ENCODE measurements at regions not wholly inside any gene's neighbourhood (a gene's known extent, or its start where the extent isn't known, plus 50 kb on each side); places are given as distances from the start of the nearest gene placed in this dataset.

DNA sequence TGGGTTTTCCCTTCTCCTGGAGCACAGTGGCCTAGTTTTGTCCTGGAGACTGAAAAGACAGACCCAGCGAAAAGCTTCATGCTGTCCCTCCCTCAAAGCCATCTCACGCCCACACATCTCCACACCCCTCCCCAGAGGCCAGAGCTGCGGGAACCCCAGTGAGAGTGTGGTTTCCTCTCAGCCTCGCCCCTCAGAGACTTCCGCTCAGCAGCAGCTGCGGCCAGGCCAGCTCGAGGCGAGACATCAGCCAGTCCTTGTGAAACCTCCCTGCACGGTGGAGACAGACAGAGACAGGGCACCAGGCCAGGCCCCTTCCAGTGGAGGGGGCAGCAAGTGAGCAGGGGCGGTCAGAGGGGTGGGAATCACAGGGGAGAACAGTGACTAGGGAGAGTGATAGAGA lies 77.0 kb upstream of the TNRC6C start:
- TF ChIP-seq, protein P1, sequence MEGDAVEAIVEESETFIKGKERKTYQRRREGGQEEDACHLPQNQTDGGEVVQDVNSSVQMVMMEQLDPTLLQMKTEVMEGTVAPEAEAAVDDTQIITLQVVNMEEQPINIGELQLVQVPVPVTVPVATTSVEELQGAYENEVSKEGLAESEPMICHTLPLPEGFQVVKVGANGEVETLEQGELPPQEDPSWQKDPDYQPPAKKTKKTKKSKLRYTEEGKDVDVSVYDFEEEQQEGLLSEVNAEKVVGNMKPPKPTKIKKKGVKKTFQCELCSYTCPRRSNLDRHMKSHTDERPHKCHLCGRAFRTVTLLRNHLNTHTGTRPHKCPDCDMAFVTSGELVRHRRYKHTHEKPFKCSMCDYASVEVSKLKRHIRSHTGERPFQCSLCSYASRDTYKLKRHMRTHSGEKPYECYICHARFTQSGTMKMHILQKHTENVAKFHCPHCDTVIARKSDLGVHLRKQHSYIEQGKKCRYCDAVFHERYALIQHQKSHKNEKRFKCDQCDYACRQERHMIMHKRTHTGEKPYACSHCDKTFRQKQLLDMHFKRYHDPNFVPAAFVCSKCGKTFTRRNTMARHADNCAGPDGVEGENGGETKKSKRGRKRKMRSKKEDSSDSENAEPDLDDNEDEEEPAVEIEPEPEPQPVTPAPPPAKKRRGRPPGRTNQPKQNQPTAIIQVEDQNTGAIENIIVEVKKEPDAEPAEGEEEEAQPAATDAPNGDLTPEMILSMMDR (IDR thresholded peaks at IDR 0.05 in 2 of 3, conservative IDR thresholded peaks at IDR 0.05 in 1 of 3; ENCODE audit: insufficient read depth in 2 of 3, low read depth in 1 of 3, low read length in 3 of 3) = no peak
- TF ChIP-seq, protein P2, sequence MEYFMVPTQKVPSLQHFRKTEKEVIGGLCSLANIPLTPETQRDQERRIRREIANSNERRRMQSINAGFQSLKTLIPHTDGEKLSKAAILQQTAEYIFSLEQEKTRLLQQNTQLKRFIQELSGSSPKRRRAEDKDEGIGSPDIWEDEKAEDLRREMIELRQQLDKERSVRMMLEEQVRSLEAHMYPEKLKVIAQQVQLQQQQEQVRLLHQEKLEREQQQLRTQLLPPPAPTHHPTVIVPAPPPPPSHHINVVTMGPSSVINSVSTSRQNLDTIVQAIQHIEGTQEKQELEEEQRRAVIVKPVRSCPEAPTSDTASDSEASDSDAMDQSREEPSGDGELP (CRISPR knock-in tag; IDR thresholded peaks at IDR 0.05; ENCODE audit: borderline replicate concordance) = peak; percentile 73; the same call in 1 of the 2 replicates
- TF ChIP-seq SETDB1 (IDR thresholded peaks at IDR 0.05; ENCODE audit: low read length) = no peak
